Activated T-helper 2 cell treated with anti-CD3 and anti-CD28 coated beads, Interferon-gamma antibody, Interleukin-2, Interleukin-4, amounts not matched to agents 10 μg/mL and 5 μg/mL and 100 μg/mL, durations not matched to agents 14 hours and 24 hours and 36 hours (primary cell): ENCODE measurements at regions not wholly inside any gene's neighbourhood (a gene's known extent, or its start where the extent isn't known, plus 50 kb on each side); places are given as distances from the start of the nearest gene placed in this dataset.

ENCODE experiments used
- DNase-seq: peaks from one replicate; pipeline ENCODE4 v3.0.0; 2021; ENCODE audit warnings: low spot score
- H3K27ac Mint-ChIP-seq: one replicate; pipeline ENCODE4 v1.8.0; 2021; ENCODE audit warnings: mixed read lengths
- H3K27me3 Mint-ChIP-seq: one replicate; pipeline ENCODE4 v1.8.0; 2021; ENCODE audit warnings: low read depth, mixed read lengths
- H3K36me3 Mint-ChIP-seq: one replicate; pipeline ENCODE4 v1.8.0; 2021; ENCODE audit warnings: low read depth, mixed read lengths
- H3K4me1 Mint-ChIP-seq: one replicate; pipeline ENCODE4 v1.8.0; 2021; ENCODE audit warnings: low read depth, mixed read lengths
- H3K4me3 Mint-ChIP-seq: one replicate; pipeline ENCODE4 v1.8.0; 2021; ENCODE audit warnings: low read depth, mild to moderate bottlenecking, moderate library complexity, mixed read lengths
- H3K9me3 Mint-ChIP-seq: one replicate; pipeline ENCODE4 v1.8.0; 2021; ENCODE audit warnings: mixed read lengths
- intact Hi-C: fragments of 100-400 bp; cut with micrococcal nuclease; formaldehyde crosslinking; loops from one replicate; pipeline ENCODE4 v1.15.1; 2023

DNA sequence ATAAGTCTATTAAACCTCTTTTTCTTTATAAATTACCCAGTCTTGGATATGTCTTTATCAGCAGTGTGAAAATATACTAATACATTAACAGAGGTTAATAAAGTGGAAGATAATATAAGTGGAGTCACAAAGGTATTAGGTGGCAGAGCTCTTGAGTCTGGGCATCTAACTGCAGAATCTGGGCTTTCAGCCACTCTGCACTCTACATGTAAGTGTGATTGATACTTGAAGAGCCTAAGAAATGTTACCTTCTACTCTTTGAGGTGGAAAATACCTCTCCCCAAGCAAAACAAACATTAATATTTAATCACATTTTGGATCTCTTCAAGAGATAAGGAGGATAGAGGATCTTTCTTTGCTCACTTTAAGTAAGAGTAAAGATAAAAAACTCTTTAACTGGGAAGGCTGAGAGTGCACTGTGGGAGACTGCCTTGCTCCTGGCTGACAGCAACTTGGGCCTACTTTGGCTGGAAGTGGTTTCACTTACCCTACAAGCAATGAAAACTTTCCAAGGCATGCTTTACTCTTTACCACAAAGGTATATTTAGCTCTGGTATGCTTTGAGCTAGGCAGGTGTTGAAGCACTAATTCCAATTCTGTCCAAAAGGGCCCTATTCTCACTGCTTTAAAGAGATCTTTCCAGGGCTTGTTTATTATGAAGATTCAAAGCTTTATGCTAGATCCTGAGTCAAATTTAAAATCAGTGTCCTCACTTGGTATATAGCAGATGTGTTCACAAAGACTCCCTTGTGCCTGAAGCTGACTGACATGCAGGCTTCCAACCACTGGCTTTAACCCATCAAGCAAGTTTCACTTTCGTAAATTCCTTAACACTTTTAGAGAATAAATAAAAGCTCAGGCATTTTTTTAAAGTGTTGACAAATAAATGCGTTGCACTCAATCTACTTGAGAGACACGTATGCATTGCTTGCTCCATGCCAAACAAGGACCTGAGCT lies 245.3 kb upstream of the ZP4 start:
- H3K9me3 Mint-ChIP-seq: peaks cover 23% of the 10 kb centered on the region
- H3K4me3 Mint-ChIP-seq: no peak overlapping the region
- DNase-seq: no peak
- intact Hi-C loops: no loop called here
- H3K27me3 Mint-ChIP-seq: no peaks in the 10 kb centered on the region
- H3K36me3 Mint-ChIP-seq: no peaks in the 10 kb centered on the region
- no peak overlapping the region for H3K27ac Mint-ChIP-seq
- no peaks in the 10 kb centered on the region for H3K4me1 Mint-ChIP-seq

GRCh38 chr1:238129677-238130076 lies 239.0 kb upstream of the ZP4 start:
- Mint-ChIP-seq H3K9me3 (peaks cover 14% of the 10 kb centered on the region), H3K4me1 (no peaks in the 10 kb centered on the region), H3K4me3 (no peak overlapping the region), H3K27me3 (no peaks in the 10 kb centered on the region), H3K27ac (no peak overlapping the region), H3K36me3 (no peaks in the 10 kb centered on the region)
- no peak for DNase-seq
- intact Hi-C loops: no loop called here

- H3K9me3 Mint-ChIP-seq: peaks cover 7% of the 10 kb centered on the region
- no peak overlapping the region for H3K27ac Mint-ChIP-seq
- DNase-seq: no peak
- H3K36me3 Mint-ChIP-seq: no peaks in the 10 kb centered on the region
- no peaks in the 10 kb centered on the region for H3K4me1 Mint-ChIP-seq
- no peaks in the 10 kb centered on the region for H3K27me3 Mint-ChIP-seq
- intact Hi-C loops: no loop called here
- no peak overlapping the region for H3K4me3 Mint-ChIP-seq
Observed at GRCh38 chr1:238123201-238123600, 232.5 kb upstream of the ZP4 start.

DNA sequence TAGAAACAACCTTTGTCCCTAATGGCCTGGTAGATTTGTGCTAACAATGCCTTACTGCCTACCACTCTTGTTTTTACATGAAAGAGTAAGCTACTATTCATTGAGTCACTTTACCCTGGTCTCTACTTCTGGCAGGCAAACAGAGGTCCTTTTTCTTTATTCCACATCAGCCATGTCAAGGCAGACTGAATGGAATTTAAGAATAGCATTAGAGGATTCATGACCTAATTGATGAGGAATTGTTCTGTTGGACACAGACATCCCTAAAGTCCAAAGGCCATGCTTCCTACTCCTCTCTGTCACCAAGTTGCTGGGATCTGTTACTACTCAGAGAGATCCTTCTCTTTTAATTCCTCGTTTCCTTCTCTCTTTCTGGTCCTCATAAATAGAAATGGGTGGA lies 229.1 kb upstream of the ZP4 start:
- Mint-ChIP-seq H3K27me3 (no peaks in the 10 kb centered on the region), H3K27ac (no peak overlapping the region), H3K36me3 (no peaks in the 10 kb centered on the region), H3K4me3 (no peak overlapping the region), H3K9me3 (peaks cover 7% of the 10 kb centered on the region), H3K4me1 (no peaks in the 10 kb centered on the region)
- DNase-seq: no peak
- intact Hi-C loops: no loop called here

DNA sequence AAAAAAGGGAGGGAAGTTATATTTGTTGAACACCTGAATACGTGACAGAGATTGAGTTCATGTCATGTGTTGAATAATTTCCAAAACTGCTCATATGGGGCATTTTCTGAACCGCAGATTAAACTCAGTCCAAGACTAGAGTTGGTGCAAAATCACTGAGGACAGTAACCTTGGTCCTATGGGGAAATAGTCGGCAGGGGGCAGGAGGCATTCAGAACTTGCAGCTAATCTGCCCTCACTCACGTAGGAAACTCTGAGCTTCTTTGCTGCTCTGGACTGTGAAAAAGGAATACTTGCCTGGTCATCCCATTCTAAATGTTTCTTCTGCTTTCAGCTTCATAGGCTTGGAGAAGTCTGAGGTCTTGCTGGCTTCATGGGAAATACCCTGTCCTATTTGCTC lies 228.3 kb upstream of the ZP4 start:
- H3K27me3 Mint-ChIP-seq: no peaks in the 10 kb centered on the region
- H3K9me3 Mint-ChIP-seq: peaks cover 7% of the 10 kb centered on the region
- intact Hi-C loops: no loop called here
- H3K36me3 Mint-ChIP-seq: no peaks in the 10 kb centered on the region
- DNase-seq: no peak
- no peaks in the 10 kb centered on the region for H3K4me1 Mint-ChIP-seq
- H3K27ac Mint-ChIP-seq: no peak overlapping the region
- H3K4me3 Mint-ChIP-seq: no peak overlapping the region

GRCh38 chr1:238115852-238116251 lies 225.1 kb upstream of the ZP4 start:
- no peak for DNase-seq
- Mint-ChIP-seq H3K9me3 (peaks cover 7% of the 10 kb centered on the region), H3K36me3 (no peaks in the 10 kb centered on the region), H3K27me3 (no peaks in the 10 kb centered on the region), H3K27ac (no peak overlapping the region), H3K4me3 (no peak overlapping the region), H3K4me1 (no peaks in the 10 kb centered on the region)
- intact Hi-C loops: no loop called here

- Mint-ChIP-seq H3K36me3 (no peaks in the 10 kb centered on the region), H3K4me3 (no peak overlapping the region), H3K4me1 (no peaks in the 10 kb centered on the region), H3K9me3 (no peaks in the 10 kb centered on the region), H3K27ac (no peak overlapping the region), H3K27me3 (no peaks in the 10 kb centered on the region)
- DNase-seq: no peak
- intact Hi-C loops: no loop called here
Observed at GRCh38 chr1:238112952-238113621, 222.4 kb upstream of the ZP4 start.

DNA sequence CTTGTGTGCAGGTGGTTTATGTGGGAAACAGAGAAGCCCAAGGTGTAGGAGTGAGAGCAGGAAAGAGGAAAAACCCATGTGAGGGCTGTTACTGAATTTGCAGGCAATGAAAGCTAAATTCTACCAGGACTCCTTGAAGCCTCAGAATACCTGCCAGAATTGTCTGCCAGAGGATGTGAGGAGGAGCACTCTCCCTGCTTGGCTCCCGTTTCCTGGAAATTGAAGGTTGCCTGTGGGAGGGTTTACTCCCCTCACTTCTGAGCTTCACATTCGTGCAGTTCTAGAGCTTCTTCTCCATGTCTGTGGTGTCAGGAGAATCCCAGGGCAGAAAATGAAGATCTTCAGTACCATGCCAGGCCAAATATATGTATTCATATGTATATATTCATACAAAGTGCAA lies 220.8 kb upstream of the ZP4 start:
- Mint-ChIP-seq H3K27me3 (no peaks in the 10 kb centered on the region), H3K4me1 (no peaks in the 10 kb centered on the region), H3K36me3 (no peaks in the 10 kb centered on the region), H3K4me3 (no peak overlapping the region), H3K27ac (no peak overlapping the region), H3K9me3 (no peaks in the 10 kb centered on the region)
- intact Hi-C loops: no loop called here
- no peak for DNase-seq

DNA sequence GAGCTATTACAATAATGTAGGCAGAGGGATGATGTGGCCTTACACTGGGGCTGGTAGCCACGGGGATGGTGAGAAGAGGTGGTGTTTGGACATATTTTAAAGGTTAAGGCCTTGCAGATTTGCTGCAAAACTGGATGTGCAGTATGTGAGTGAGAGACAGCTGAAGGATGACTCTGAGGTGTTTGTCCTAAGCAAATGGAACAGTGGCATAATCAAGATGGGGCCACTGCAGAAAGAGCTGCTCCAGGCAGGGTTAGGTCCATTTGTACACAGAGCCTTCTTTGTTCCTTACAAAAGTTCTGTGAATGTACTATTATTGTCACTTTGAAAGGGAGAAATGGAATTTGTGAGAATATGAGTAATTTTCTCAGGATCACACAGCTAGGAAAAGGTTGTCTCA lies 220.4 kb upstream of the ZP4 start:
- no peak for DNase-seq
- Mint-ChIP-seq H3K27me3 (no peaks in the 10 kb centered on the region), H3K36me3 (no peaks in the 10 kb centered on the region), H3K9me3 (no peaks in the 10 kb centered on the region), H3K27ac (no peak overlapping the region), H3K4me1 (no peaks in the 10 kb centered on the region), H3K4me3 (no peak overlapping the region)
- intact Hi-C loops: no loop called here

DNA sequence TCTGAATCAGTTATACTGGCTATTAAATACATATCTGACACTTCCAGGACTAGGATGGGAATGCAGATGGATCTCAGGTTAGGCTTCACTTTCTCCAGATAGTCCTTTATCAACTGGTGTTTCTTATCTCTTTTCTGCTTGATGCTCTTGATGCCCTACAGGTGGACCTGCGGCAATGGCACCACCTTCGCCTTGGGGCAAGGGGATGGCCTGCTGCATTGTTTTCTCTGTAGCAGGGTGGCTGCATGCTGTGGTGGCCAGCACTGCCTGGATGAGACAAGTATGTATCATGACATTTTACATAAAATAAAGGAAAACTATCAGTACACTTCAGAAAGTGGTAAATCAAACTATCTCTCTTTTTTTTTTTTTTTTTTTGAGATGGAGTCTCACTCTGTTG lies 217.7 kb upstream of the ZP4 start:
- Mint-ChIP-seq H3K36me3 (no peaks in the 10 kb centered on the region), H3K27ac (no peak overlapping the region), H3K9me3 (no peaks in the 10 kb centered on the region), H3K27me3 (no peaks in the 10 kb centered on the region), H3K4me1 (no peaks in the 10 kb centered on the region), H3K4me3 (no peak overlapping the region)
- DNase-seq: no peak
- intact Hi-C loops: no loop called here

GRCh38 chr1:238107322-238107721 lies 216.6 kb upstream of the ZP4 start:
- Mint-ChIP-seq H3K9me3 (no peaks in the 10 kb centered on the region), H3K27me3 (no peaks in the 10 kb centered on the region), H3K4me1 (no peaks in the 10 kb centered on the region), H3K36me3 (no peaks in the 10 kb centered on the region), H3K4me3 (no peak overlapping the region), H3K27ac (no peak overlapping the region)
- intact Hi-C loops: no loop called here
- DNase-seq: no peak

GRCh38 chr1:238104752-238105151 lies 214.0 kb upstream of the ZP4 start:
- DNase-seq: no peak
- Mint-ChIP-seq H3K27me3 (no peaks in the 10 kb centered on the region), H3K4me1 (no peaks in the 10 kb centered on the region), H3K4me3 (no peak overlapping the region), H3K36me3 (no peaks in the 10 kb centered on the region), H3K9me3 (peaks cover 4% of the 10 kb centered on the region), H3K27ac (no peak overlapping the region)
- intact Hi-C loops: no loop called here

DNA sequence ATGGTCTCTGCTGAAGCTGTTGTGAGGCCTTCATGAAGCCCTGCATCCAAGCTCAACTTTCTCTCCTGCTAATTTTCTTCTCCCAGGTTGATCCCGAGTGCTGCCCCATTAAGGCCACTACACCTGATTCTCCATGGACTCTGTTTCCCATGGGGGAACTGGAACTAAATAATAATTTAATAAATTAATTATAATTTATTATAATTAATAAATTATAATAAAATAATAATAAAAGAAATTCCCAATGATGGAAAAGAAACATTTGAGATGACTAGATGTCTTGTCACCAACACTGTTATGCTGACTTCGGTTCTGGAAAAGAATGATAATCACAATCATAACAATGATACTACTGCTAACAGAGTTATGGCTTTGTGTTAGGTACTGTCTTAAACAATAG lies 211.2 kb upstream of the ZP4 start:
- H3K27me3 Mint-ChIP-seq: no peaks in the 10 kb centered on the region
- peaks cover 8% of the 10 kb centered on the region for H3K9me3 Mint-ChIP-seq
- no peaks in the 10 kb centered on the region for H3K4me1 Mint-ChIP-seq
- no peak for DNase-seq
- intact Hi-C loops: no loop called here
- no peak overlapping the region for H3K27ac Mint-ChIP-seq
- no peaks in the 10 kb centered on the region for H3K36me3 Mint-ChIP-seq
- no peak overlapping the region for H3K4me3 Mint-ChIP-seq
